GM18517 (cell line): ENCODE measurements at regions not wholly inside any gene's neighbourhood (a gene's known extent, or its start where the extent isn't known, plus 50 kb on each side); places are given as distances from the start of the nearest gene placed in this dataset.
"Not testable (repeated sequence)": the region's sequence is repeated elsewhere in the genome, so short reads cannot be mapped to it uniquely, and the experiment has no call there.

Experiments
- ATAC-seq: cut with Tn5 transposase; IDR thresholded peaks from one replicate; pipeline ENCODE4 v1.9.1; 2021; ENCODE audit warnings: mild to moderate bottlenecking, moderate library complexity; ENCODE audit not compliant: unreplicated experiment

GRCh38 chr22:48414651-48415050 lies 1413.0 kb downstream of the BRD1 start:
- ATAC-seq, result no peak

DNA sequence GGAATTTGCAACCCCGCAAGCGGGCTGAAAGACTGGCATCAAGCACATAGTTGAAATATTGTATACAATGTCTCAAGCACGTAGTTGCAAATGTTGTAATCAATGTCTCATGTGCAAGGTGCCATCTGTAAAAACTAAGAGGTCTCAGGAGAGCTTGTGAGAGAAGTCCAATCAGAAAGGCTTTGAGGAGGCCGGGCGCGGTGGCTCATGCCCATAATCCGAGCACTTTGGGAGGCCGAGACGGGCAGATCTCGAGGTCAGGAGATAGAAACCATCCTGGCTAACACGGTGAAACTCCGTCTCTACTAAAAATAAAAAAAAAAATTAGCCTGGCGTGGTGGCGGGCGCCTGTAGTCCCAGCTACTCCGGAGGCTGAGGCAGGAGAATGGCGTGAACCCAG lies 1414.7 kb downstream of the BRD1 start:
- not testable (repeated sequence) for ATAC-seq

DNA sequence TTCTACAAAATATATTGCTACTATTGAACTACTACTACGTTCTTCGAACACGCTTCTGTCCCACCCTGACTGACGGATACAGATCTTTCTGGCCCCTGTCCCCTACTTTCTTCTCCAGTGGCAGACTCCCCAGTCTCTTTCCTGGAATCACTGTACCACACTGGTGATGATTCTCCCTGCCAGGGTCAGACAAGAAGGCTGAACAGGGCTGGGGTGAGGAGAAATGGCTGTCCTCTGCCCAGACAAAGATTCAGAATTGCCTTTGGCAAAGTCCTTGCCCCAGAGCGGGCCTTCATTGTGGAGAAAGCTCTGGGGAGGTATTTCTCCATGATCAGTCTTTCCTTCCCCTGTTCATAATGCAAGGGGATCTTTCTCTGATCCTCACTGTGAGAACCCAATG lies 1417.1 kb downstream of the BRD1 start:
- ATAC-seq, result no peak

- ATAC-seq, result no peak
Measured at GRCh38 chr22:48407256-48407955, 1420.3 kb downstream of the BRD1 start.

DNA sequence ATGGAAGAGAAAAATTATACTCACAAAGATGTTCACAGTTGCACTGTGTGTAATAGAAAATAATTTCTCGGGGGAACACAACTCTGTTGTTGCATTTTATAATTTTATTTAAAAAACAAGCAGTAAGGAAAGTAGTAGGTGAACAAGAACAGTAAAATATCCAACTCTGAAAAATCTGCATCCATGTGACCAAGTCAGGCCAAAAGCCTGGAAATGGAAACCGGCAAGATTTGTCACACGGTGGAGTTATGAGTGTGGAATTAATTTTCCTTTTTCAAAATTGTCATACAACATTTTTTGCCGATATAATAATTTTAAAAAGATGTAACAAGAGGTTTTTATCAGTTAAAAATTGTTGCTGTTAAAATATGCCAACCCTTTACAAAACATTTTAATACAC lies 1421.5 kb downstream of the BRD1 start:
- ATAC-seq, result no peak

GRCh38 chr22:48405741-48406140 lies 1421.9 kb downstream of the BRD1 start:
- no peak for ATAC-seq

DNA sequence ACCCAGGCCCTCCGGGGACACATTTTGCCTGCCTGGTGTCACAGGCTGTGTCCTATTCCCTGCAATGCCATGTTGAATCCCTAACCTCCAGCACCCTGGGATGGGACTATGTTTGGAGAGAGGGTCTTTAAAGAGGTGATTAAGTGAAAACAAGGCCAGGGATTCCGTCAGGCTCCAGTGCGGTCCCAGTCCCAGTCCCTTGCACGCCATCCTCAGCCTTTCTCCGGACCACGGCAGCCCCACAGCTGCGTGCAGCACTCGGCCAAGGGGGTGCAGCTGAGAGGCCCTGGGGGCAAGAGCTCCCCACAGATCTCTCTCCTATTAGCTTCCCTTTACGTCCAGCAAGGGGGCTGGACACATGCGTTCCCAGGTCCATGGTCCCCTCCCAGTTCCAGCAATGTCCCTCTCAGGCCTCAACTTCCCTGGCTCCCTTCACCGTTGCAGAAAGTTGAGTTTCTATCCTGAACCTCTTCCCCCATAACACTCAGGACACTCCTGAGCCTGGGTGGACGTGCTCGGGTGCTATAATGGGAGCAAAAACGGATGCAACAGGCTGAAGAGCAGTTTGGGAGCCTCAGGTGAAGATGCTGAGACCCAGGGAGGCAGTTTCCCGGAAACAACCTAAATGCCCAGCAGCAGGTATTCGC lies 1422.7 kb downstream of the BRD1 start:
- ATAC-seq, result no peak

GRCh38 chr22:48403521-48404403 lies 1423.9 kb downstream of the BRD1 start:
- ATAC-seq, result no peak

DNA sequence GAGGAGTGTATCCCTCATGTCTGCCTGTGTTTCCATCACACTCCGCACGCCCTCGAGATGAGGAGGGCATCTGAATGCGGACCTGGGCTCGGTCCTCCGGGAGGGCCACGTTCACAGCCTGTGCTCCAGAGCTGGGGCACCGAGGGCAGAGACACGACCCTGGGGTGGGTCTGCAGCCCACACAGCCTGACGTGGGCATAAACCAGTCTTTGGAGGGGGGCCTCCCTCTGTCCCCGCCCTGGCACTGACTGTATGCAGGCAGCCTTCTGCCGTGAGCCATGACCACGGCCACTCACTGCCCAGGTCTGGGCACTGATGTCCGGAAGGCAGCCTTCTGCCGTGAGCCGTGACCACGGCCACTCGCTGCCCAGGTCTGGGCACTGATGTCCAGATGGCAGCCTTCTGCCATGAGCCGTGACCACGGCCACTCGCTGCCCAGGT lies 1425.1 kb downstream of the BRD1 start:
- ATAC-seq, result no peak

GRCh38 chr22:48401523-48401922 lies 1426.2 kb downstream of the BRD1 start:
- not testable (repeated sequence) for ATAC-seq

- ATAC-seq, result no peak
Measured at GRCh38 chr22:48398181-48398905, 1429.3 kb downstream of the BRD1 start.

DNA sequence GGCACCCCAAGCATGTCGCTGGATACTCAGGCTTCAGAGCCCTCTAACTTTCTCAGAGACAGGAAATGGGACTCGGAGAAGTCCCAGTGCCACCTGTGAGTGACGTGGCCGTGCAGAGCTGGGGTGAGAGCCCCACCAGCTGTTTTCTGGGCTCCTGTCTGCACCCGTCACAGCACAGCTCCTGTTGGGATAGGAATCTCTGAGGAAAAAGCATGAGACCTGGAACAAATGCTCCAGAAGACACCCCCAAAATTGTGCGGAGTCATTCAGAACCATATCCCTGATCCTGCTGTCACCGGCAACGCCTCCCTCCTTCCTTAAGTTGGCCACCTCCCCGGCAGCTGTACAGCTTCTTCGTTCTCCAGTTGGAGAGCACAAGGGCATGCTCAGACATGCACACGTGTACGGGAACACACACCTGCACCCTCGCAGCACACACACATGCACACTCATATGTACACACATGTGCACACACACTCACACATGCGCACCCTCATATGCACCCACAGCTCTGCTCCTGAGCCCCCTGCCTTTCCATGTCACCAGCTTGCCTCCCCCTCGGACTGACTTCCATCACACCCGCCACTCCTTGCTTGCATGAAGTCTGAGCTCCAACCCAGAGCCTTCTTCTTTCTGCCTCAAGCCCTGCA lies 1430.0 kb downstream of the BRD1 start:
- no peak for ATAC-seq

DNA sequence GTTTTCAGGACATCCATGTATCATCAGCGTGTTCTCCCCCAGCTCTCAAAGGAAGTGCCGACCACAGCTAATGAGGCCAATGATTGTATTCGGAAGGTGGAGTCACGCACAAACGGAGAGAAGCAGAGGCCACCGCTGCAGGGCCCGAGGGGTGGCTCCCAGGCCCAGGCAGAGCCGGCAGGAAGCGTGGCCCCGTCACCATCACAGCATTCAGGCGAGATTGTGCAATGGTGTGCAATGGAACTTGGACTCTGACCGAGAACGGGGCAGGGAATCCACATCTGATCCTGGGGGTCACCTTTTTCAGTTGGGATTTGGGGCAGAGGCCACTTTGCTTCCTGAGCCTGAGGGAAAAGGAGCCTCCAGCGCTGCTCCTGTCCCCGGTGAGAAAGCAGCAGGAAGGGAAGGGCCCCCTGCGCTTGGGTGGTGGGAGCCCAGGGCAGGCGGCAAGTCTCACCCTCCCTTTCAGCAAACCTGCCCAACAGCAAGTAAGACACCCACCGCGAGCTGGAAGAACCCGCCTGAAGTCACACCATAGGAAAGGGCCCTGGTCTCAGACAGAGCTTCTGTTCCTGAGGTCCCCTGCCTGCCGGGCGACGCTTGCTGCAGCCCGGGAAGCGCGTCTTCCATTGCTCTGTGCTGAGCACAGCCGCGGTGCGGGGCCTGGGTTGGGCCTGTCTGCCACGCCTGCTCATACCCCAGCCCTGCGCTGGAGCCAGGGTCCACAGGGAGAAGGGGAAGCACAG lies 1430.7 kb downstream of the BRD1 start:
- no peak for ATAC-seq

- ATAC-seq, result no peak
Measured at GRCh38 chr22:48396091-48396784, 1431.4 kb downstream of the BRD1 start.

DNA sequence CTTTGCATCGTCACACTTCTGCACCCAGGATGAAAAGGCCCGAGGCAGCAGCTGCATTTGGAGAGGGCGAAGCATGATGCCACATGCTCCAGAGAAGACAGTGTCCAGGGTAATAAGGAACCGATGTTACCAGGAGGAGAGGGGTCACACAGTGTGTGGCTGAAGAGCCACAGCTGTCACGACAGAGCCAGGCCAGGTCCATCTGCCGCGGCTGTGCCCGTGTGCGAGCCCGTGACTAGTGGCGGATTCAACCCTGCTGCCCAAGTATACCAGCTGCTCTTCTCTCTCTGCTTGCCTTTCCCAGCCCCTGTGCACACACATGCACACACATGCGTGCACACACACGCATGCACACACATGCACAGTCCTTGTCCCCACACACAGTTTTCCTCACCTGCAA lies 1432.5 kb downstream of the BRD1 start:
- ATAC-seq, result no peak

GRCh38 chr22:48394787-48395186 lies 1432.9 kb downstream of the BRD1 start:
- no peak for ATAC-seq

DNA sequence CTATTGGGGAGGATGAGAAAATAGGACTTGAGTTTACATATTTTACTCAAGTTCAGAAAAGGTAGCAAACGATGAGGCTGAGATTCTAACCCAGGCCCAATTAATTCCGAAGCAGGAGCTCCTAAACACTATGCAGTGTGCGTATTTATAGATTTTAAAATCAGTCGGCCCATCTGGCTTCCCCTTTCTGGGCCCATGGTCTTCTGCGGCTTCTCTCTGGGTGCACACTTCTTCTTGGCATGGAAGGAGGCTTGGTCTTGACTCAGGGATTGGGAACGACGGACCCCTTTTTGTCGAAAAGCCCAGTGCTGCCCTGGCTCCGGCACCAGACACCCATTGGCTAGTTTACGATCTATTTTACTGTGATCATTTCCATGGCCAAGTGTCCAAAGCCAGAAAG lies 1433.8 kb downstream of the BRD1 start:
- no peak for ATAC-seq

- no peak for ATAC-seq
Measured at GRCh38 chr22:48393041-48393370, 1434.7 kb downstream of the BRD1 start.

DNA sequence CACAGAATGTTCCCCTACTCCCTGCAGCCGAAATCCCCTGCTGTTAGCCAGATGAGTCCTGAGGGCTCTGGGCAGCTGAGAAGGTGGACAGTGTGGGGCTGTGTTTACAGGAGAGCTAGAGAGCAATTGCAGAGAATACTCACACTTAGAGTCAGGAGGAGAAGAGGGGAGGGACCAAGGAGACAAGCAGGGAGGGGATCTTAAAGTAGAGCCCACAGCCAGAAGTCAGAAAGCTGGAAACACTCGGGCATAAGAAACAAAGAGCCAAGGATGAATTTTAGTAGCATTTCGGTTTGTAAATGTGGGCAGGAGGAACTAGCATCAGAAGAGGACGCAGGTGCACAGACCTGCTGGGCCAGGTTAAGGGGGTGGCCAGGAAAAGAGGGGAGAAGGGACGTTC lies 1435.9 kb downstream of the BRD1 start:
- no peak for ATAC-seq
